ENCODE measurements at regions not wholly inside any gene's neighbourhood (a gene's known extent, or its start where the extent isn't known, plus 50 kb on each side); places are given as distances from the start of the nearest gene placed in this dataset.
"Not testable (repeated sequence)": the region's sequence is repeated elsewhere in the genome, so short reads cannot be mapped to it uniquely, and the experiment has no call there.

DNA sequence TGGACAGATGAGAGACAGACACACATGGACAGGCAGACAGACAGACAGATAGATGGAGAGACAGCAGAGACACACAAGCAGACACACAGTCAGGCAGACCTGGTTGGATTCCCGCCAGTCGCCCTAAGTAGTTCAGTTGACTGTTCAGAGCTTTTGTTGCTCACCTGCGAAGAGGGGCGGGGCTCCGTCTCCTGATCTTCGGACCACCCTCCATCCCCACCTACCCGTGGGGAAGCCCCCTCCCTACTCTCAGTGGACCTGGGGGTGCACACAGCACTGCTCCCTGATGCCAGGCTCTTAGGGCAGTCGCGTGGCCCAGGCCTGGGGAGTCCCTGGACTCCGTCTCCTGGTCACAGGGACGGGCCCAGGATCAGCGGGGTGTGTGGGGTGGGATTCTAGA, 341.0 kb downstream of the ADGRD1 start:
- H3K4me1 Mint-ChIP-seq; H3K27me3 ChIP-seq (ENCODE audit: insufficient read depth, low read length); H3K27ac ChIP-seq (ENCODE audit: low read depth, low read length); H3K9me3 ChIP-seq (ENCODE audit: control insufficient read depth in 1 of 2, low read length in 2 of 2); H3K36me3 Mint-ChIP-seq; H3K4me1 ChIP-seq (ENCODE audit: insufficient read depth, low read length); H3K4me3 Mint-ChIP-seq; H3K4me3 ChIP-seq (ENCODE audit: low read length in 2 of 2); CTCF ChIA-PET (ENCODE audit: partially characterized antibody); H3K36me3 ChIP-seq (ENCODE audit: insufficient read depth, low read length); H3K27me3 Mint-ChIP-seq; POLR2A ChIA-PET (ENCODE audit: partially characterized antibody); H3K9me3 Mint-ChIP-seq; DNase-seq: not testable (repeated sequence)
- intact Hi-C loops (cut with micrococcal nuclease): loop anchor here (10.0 kb wide), 1 partner anchor 370 kb away; no protein-coding TSS in a partner anchor
- H3K27ac Mint-ChIP-seq: peak overlapping the region in 1 of 7 donors; percentile 52

DNA sequence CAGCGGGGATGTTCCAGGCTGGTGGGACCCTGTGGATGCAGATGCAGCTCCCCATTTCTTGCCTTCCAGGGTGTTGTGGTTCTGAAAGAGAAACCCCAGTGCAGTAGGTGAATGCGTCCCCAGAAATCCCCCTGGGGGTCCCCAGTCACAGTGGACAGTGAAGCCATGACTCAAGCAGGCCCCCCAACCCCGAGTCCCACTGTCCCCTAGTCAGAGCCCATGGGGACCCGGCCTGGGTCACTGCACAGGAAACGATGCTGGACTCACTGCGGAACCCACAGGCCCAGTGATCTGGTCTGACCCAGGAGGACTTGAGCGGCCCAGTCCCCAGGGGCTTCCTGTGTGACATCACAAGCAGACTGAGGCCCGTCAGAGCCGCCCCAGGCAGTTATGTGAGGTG, 341.4 kb downstream of the ADGRD1 start:
- H3K27me3 ChIP-seq (ENCODE audit: insufficient read depth, low read length); H3K27ac Mint-ChIP-seq; POLR2A ChIA-PET (ENCODE audit: partially characterized antibody); H3K9me3 Mint-ChIP-seq; H3K4me3 Mint-ChIP-seq; H3K27me3 Mint-ChIP-seq; DNase-seq; H3K27ac ChIP-seq (ENCODE audit: low read depth, low read length); H3K9me3 ChIP-seq (ENCODE audit: control insufficient read depth in 1 of 2, low read length in 2 of 2); H3K36me3 ChIP-seq (ENCODE audit: insufficient read depth, low read length); H3K4me3 ChIP-seq (ENCODE audit: low read length in 2 of 2); H3K4me1 ChIP-seq (ENCODE audit: insufficient read depth, low read length); H3K4me1 Mint-ChIP-seq; H3K36me3 Mint-ChIP-seq; CTCF ChIA-PET (ENCODE audit: partially characterized antibody): not testable (repeated sequence)
- intact Hi-C loops (cut with micrococcal nuclease): loop anchor here (10.0 kb wide), 1 partner anchor 370 kb away; no protein-coding TSS in a partner anchor

DNA sequence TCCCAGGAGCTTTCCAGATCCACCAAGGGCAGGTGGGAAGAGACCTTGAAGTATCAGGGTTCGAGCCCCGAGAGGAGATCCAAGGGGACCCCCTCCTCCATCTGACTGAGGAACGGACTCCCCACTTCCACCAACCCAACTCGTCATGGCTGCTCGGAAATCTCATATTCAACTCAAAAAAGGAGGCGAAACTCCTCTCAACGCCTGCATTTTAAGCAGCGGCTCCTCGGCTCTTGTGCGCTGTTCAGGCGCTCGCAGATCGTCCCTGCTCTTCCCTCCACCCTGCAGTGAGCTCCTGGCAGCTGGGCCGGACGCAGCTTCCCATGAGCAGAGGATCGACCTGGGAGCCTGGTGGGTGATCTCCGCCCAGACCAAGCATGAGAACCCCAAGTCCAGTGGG, 341.9 kb downstream of the ADGRD1 start:
- H3K4me1 ChIP-seq (ENCODE audit: insufficient read depth, low read length); POLR2A ChIA-PET (ENCODE audit: partially characterized antibody); H3K27ac ChIP-seq (ENCODE audit: low read depth, low read length); CTCF ChIA-PET (ENCODE audit: partially characterized antibody); H3K9me3 ChIP-seq (ENCODE audit: control insufficient read depth in 1 of 2, low read length in 2 of 2); H3K27me3 Mint-ChIP-seq; H3K27ac Mint-ChIP-seq; H3K4me3 Mint-ChIP-seq; DNase-seq; H3K9me3 Mint-ChIP-seq; H3K36me3 Mint-ChIP-seq; H3K27me3 ChIP-seq (ENCODE audit: insufficient read depth, low read length); H3K36me3 ChIP-seq (ENCODE audit: insufficient read depth, low read length); H3K4me1 Mint-ChIP-seq; H3K4me3 ChIP-seq (ENCODE audit: low read length in 2 of 2): not testable (repeated sequence)
- intact Hi-C loops (cut with micrococcal nuclease): loop anchor here (10.0 kb wide), 1 partner anchor 369 kb away; no protein-coding TSS in a partner anchor

DNA sequence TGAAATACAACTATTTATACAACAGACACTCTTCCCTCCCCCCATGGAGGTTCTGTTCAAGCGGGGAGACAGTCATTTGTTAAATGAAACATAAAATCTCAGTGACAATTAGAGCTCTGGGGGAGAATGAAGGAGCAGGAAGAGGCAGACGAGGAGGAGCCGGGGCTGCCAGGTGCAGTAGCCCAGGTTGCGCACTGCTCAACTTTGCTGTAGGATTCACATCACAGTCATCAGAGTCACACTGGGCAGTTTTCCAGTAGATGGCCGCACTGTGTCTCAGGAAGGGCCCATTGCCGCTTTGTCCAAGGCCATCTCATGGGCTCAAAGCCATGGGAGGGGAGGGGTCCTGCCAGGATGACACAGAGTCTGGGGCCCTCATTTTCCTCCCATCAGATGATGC, 342.4 kb downstream of the ADGRD1 start:
- H3K9me3 Mint-ChIP-seq; H3K4me1 Mint-ChIP-seq; H3K4me3 ChIP-seq (ENCODE audit: low read length in 2 of 2); H3K36me3 Mint-ChIP-seq; H3K27me3 Mint-ChIP-seq; H3K4me1 ChIP-seq (ENCODE audit: insufficient read depth, low read length); H3K27ac ChIP-seq (ENCODE audit: low read depth, low read length); H3K4me3 Mint-ChIP-seq; DNase-seq; CTCF ChIA-PET (ENCODE audit: partially characterized antibody); H3K9me3 ChIP-seq (ENCODE audit: control insufficient read depth in 1 of 2, low read length in 2 of 2); H3K27me3 ChIP-seq (ENCODE audit: insufficient read depth, low read length); POLR2A ChIA-PET (ENCODE audit: partially characterized antibody); H3K27ac Mint-ChIP-seq; H3K36me3 ChIP-seq (ENCODE audit: insufficient read depth, low read length): not testable (repeated sequence)
- intact Hi-C loops (cut with micrococcal nuclease): loop anchor here (10.0 kb wide), 1 partner anchor 369 kb away; no protein-coding TSS in a partner anchor

DNA sequence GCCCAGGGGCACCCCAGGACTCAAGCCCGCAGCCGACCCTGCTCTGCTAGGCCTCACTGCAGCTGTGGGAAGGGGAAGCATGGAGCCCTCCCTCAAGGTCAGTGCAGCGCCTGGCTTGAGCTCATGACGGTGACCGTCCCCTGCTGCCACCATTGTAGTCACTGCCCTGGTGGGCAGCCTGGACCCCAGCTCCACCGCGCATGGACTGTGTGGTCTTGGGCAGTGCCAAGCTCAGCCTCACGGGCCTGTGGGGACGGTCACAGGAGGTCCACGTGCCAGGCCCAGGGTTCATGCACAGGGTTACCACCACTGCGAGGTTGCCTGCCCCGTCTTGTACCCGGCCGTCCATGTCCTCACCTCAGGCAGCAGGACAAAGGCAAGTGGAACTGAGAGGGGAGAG, 342.9 kb downstream of the ADGRD1 start:
- DNase-seq; H3K9me3 ChIP-seq (ENCODE audit: control insufficient read depth in 1 of 2, low read length in 2 of 2); H3K27ac ChIP-seq (ENCODE audit: low read depth, low read length); H3K9me3 Mint-ChIP-seq; H3K4me3 ChIP-seq (ENCODE audit: low read length in 2 of 2); H3K27me3 ChIP-seq (ENCODE audit: insufficient read depth, low read length); POLR2A ChIA-PET (ENCODE audit: partially characterized antibody); H3K36me3 ChIP-seq (ENCODE audit: insufficient read depth, low read length); H3K36me3 Mint-ChIP-seq; H3K4me1 ChIP-seq (ENCODE audit: insufficient read depth, low read length); H3K4me1 Mint-ChIP-seq; H3K27ac Mint-ChIP-seq; H3K27me3 Mint-ChIP-seq; CTCF ChIA-PET (ENCODE audit: partially characterized antibody); H3K4me3 Mint-ChIP-seq: not testable (repeated sequence)
- intact Hi-C loops (cut with micrococcal nuclease): loop anchor here (10.0 kb wide), 1 partner anchor 368 kb away; no protein-coding TSS in a partner anchor

DNA sequence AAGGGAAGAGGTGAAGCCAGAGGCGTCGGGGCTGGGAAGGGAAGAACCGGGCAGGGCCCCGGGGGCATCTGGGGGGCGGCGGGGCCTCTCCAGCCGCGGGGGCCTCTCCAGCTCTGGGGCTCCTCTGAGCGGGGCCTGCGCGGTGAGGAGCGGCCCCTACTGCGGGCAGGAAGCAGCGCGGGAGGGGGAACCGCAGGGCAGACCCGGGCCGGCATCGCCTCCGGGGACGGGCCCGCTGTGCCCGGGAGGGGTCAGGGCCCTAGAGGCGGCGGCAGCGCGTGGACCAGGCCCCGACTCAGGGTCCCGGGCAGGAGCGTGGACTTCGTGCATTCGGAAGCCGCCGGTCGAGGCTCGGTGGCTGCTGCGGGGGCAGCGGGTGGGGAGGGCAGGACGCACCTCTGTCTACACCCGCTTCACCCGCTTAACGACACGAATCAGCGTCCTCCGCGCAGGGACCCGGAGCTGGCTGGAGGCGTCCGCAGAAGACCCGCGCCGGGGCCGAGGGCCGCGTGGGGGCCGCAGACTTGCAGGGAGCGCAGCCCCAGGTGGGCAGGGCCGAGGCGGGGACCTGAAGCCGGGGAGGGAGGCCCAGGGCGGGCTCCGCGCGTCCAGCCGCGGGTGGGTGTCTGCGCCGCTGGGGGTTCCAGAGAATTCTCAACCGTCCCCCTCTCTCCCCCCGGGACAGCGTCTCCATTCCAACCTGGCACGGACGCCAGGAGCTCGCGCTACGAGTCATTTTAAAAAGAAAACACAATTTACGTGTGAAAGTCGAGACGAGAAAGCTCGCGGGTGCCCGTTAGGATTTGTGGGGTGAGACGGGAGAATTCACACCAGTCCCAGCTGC, 345.0 kb downstream of the ADGRD1 start:
- H3K36me3 Mint-ChIP-seq; H3K27me3 Mint-ChIP-seq; H3K27me3 ChIP-seq (ENCODE audit: insufficient read depth, low read length); DNase-seq; POLR2A ChIA-PET (ENCODE audit: partially characterized antibody); CTCF ChIA-PET (ENCODE audit: partially characterized antibody); H3K4me3 Mint-ChIP-seq; H3K27ac ChIP-seq (ENCODE audit: low read depth, low read length); H3K4me1 Mint-ChIP-seq; H3K4me1 ChIP-seq (ENCODE audit: insufficient read depth, low read length); H3K36me3 ChIP-seq (ENCODE audit: insufficient read depth, low read length); H3K9me3 Mint-ChIP-seq; H3K9me3 ChIP-seq (ENCODE audit: control insufficient read depth in 1 of 2, low read length in 2 of 2); H3K4me3 ChIP-seq (ENCODE audit: low read length in 2 of 2); H3K27ac Mint-ChIP-seq: not testable (repeated sequence)
- intact Hi-C loops (cut with micrococcal nuclease): loop anchor here (10.0 kb wide), 1 partner anchor 366 kb away; no protein-coding TSS in a partner anchor

DNA sequence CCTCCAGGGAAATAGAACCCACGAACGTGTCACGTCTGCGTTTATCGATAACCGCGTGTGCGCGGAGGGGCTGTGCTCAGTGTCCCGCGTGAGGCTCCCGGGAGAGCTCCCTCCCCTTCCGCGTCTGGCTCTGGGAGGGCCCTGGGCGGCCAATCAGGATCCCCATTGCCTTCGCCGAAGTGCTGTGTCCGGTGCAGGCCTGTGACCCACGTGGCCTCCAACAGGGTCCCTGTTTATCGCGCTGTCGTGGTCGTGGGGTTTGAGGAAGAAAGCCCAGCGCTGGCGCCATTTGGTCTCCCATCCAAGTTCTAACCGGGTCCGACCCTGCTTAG, 345.6 kb downstream of the ADGRD1 start:
- CTCF ChIA-PET (ENCODE audit: partially characterized antibody); H3K9me3 ChIP-seq (ENCODE audit: control insufficient read depth in 1 of 2, low read length in 2 of 2); H3K27ac ChIP-seq (ENCODE audit: low read depth, low read length); H3K27me3 ChIP-seq (ENCODE audit: insufficient read depth, low read length); H3K4me3 ChIP-seq (ENCODE audit: low read length in 2 of 2); H3K36me3 ChIP-seq (ENCODE audit: insufficient read depth, low read length); POLR2A ChIA-PET (ENCODE audit: partially characterized antibody); H3K4me1 Mint-ChIP-seq; H3K4me3 Mint-ChIP-seq; H3K27ac Mint-ChIP-seq; DNase-seq; H3K27me3 Mint-ChIP-seq; H3K4me1 ChIP-seq (ENCODE audit: insufficient read depth, low read length); H3K36me3 Mint-ChIP-seq; H3K9me3 Mint-ChIP-seq: not testable (repeated sequence)
- intact Hi-C loops (cut with micrococcal nuclease): loop anchor here (10.0 kb wide), 1 partner anchor 365 kb away; no protein-coding TSS in a partner anchor

DNA sequence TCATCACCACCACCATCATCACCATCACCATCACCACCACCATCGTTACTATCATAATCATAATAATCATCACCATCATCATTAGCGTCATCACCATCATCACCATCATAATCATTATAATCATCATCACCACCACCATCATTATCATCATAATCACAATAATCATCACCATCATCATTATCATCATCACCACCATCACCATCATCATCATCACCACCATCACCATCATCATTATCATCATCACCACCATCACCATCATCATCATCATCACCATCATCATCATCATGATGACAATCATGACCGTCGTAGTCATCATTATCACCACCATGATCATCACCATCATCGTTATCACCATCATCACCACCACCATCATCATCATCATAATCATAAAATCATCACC, 349.9 kb downstream of the ADGRD1 start:
- H3K4me1 Mint-ChIP-seq; H3K36me3 ChIP-seq (ENCODE audit: insufficient read depth, low read length); H3K9me3 Mint-ChIP-seq; H3K4me3 ChIP-seq (ENCODE audit: low read length in 2 of 2); H3K27me3 Mint-ChIP-seq; H3K27ac ChIP-seq (ENCODE audit: low read depth, low read length); H3K27ac Mint-ChIP-seq; CTCF ChIA-PET (ENCODE audit: partially characterized antibody); H3K4me1 ChIP-seq (ENCODE audit: insufficient read depth, low read length); POLR2A ChIA-PET (ENCODE audit: partially characterized antibody); H3K4me3 Mint-ChIP-seq; DNase-seq; H3K9me3 ChIP-seq (ENCODE audit: control insufficient read depth in 1 of 2, low read length in 2 of 2); H3K36me3 Mint-ChIP-seq; H3K27me3 ChIP-seq (ENCODE audit: insufficient read depth, low read length); intact Hi-C loops (cut with micrococcal nuclease): not testable (repeated sequence)

Data from CD4-positive, alpha-beta memory T cell (primary cell).